ENCODE measurements at regions not wholly inside any gene's neighbourhood (a gene's known extent, or its start where the extent isn't known, plus 50 kb on each side); places are given as distances from the start of the nearest gene placed in this dataset.
"Not testable (repeated sequence)": the region's sequence is repeated elsewhere in the genome, so short reads cannot be mapped to it uniquely, and the experiment has no call there.

GRCh38 chr17:21763738-21764340 lies 71.5 kb downstream of the KCNJ18 start:
- not testable (repeated sequence) for TF ChIP-seq ZBTB7A (tag by site-specific recombination; IDR thresholded peaks at IDR 0.05; ENCODE audit: low read depth); ZNF626 (tag by site-specific recombination; IDR thresholded peaks at IDR 0.05); ZNF654 (tag by site-specific recombination; IDR thresholded peaks at IDR 0.05; ENCODE audit: low read depth); ZNF274 (IDR thresholded peaks at IDR 0.05; ENCODE audit: low read length); ZNF274 (tag by site-specific recombination; IDR thresholded peaks at IDR 0.05; ENCODE audit: borderline replicate concordance); ZNF660 (tag by site-specific recombination; IDR thresholded peaks at IDR 0.05); ZBTB20 (tag by site-specific recombination; IDR thresholded peaks at IDR 0.05); ZNF121 (tag by site-specific recombination; IDR thresholded peaks at IDR 0.05); KLF8 (tag by site-specific recombination; IDR thresholded peaks at IDR 0.05); ZBTB8A (tag by site-specific recombination; IDR thresholded peaks at IDR 0.05); ZBTB26 (tag by site-specific recombination; optimal IDR thresholded peaks at IDR 0.05); CTCF (tag by site-specific recombination; IDR thresholded peaks at IDR 0.05); BCL11A (tag by site-specific recombination; IDR thresholded peaks at IDR 0.05; ENCODE audit: low read depth)

All from HEK293 (cell line).